ENCODE measurements at regions not wholly inside any gene's neighbourhood (a gene's known extent, or its start where the extent isn't known, plus 50 kb on each side); places are given as distances from the start of the nearest gene placed in this dataset.

DNA sequence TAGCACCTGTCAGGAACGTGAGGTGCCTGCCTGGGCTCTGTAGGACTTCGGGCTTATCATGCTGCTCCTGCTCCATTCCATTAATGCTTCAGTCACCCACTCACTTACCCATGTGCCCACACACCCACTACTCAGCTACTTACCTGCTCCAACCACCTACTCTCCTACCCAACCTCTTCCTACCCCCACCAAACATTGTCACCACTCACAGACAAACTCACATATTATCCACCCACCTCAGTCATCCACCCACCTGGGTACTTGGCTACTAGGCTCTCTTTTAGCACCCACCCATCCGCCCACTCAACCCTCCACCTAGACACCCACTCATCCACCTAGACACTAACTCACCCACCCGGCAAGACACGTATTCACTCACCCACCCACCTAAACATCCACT is 724.7 kb upstream of the RAB6C start:
- no peak for DNase-seq (ENCODE audit: low spot score)

DNA sequence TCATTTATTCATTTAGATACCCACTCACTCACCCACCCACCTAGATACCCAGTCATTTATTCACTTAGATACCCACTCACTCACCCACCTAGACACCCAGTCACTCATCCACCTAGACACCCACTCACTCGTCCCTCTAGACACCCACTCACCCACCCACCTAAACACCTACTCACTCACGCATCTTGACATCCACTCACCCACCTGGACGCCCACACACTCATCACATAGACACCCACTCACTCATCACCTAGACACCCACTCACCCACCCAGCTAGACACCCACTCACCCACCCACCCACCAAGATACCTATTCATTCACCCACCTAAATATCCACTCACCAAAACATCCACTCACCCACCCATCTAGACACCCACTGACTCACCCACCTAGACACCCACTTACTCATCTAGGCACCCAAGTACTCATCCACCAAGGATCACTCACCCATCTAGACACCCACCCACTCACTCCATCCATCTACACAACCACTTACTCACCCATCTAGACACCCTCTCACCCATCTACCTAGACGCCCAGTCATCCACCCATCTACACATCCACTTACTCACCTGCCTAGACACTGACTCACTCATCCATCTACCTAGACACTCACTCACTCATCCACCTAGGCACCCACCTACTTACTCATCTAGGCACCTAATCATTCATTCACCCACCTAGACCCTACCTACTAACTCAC is 723.7 kb upstream of the RAB6C start:
- DNase-seq (ENCODE audit: low spot score), result no peak

DNA sequence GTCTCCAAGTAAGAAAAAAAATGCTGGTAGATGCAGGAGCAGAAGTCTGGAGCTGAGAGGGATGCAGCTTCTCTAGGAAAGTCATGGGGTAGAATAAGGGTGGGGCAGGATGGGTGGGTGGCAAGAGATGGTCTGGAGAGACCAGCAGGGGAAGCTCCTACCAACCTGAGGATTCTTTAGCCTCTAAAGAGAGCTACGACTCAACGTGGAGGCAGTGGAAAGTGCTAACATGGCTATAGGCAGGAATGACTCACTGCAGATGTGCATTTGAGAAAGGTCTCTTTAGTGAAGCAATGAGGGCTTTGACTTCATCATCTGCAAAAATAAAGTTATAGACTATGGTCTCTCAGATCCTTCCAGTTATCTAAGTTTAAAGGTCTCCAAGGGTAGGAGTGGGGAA is 722.8 kb upstream of the RAB6C start:
- DNase-seq (ENCODE audit: low spot score), result no peak

DNA sequence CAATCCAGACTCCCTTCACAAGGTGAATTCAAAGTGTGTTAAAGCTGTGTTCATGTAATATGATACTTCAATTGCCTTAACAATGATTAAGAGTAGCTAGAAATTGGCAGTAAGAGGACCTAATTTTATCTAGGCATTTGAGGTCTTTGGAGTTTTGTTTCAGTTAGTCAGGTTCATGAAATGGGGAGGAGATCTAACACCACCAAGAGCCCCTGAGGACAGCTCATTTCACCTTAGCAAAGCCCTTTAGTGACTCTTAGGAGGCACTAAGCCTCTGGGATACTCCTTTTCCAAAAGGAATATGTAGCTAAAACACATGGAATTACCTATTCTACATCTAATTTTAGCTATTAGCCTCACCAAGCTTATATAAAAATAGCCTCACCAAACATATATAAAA is 716.5 kb upstream of the RAB6C start:
- DNase-seq (ENCODE audit: low spot score), result no peak

DNA sequence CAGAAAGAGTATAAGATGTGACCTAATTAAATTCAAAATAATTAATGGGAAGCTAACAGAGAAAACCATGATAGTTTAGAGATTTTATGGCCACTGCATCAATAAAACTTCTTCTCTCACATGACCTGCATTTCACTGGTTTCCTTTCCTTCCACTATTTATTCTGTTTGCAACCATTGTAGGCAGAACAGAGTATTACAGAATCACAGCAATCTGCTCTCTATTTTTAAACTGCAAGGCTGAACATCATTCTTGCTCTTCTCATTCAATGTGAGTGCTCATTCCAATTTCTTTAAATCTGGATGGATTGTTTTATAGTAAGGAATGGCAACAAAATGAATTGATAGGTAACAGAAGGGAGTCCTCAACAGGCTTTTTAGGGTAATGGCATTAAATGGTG is 715.5 kb upstream of the RAB6C start:
- DNase-seq (ENCODE audit: low spot score), result no peak

DNA sequence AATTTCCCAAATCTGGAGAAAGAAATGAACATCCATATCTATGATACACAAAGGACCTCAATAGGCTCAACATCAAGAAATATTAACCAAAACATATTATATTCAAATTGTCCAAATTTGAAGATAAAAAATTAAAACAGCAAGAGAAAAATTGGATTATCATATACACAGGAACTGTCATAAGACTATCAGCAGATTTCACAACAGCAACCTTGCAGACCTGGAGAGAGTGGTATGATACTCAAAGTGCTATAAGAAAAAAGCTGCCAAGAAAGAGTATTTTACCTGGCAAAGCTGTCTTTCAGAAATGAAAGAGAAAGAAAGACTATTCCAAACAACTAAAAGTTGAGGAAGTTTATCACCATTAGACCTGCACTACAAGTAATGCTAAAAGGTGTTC is 711.9 kb upstream of the RAB6C start:
- no peak for DNase-seq (ENCODE audit: low spot score)

DNA sequence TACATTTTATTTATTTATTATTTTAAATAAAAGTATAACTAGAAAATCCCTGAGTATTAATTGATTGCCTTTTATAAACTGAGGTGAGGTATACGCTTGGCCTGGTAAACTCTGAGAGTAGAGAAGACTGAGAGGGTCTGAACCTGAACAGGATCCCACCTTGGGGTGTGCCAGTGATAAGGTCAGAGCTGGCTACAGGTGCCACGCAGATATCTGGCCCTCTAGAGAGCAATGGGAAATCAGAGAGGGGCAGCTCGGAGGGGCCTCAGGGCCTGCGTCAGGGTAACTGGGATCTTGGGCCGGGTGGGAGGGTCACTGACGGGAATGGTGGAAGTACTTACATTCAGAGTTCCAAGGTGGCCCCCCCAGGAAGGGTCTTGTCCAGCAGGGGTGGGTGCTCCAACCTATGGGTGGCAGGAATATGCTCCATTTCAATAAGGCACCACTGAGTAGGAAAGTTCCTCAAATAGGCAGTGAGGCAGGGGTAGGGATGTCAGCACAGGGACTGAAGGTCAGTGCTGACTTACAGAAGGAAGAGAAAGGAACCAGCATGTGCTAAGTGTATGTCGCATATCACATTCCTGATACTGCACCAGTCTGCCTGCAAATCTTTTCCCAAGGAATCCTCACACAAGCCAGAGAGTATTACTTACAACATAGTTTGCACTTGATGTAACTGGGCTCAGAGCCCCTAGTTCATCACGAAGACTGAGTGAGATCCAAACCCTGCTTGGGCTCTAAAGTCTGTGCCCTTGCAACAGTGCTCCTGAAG is 706.0 kb upstream of the RAB6C start:
- no peak for DNase-seq (ENCODE audit: low spot score)

DNA sequence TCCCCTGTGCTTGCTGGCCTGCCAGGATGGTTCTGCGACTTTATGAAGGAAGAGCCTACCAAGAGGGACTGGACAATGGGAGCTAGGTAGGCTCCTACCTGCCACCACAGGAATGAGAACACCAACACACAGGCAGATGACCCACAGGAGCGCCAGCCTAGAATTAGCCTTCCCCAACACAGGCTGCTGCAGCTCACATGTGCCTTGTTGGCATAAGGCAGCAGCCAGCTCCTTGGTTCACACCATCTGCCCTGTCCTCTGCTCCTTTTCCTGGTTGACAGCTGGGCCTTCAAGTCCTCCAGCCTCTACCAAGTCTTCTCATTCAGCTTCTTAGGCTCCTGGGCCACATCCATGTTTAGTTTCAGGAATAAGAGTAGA is 705.4 kb upstream of the RAB6C start:
- DNase-seq (ENCODE audit: low spot score), result no peak

DNA sequence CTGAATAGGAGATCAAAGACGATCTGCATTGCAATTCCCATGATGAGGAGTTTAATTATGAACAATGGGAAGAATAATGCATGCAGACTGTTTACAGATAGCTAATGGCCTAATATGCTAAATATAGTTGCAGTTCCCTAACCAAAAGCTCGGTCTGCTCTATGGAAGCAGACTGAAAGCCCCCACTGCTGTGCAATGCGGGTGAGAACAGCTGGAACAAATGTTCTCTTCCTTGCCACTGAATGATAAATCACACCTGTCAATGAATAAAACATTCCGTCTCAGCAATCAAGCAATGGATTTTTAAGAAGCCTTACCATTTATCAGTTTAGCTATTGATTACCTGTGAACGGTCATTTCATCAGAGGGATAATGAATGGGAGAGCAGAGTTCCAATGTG is 704.5 kb upstream of the RAB6C start:
- no peak for DNase-seq (ENCODE audit: low spot score)

DNA sequence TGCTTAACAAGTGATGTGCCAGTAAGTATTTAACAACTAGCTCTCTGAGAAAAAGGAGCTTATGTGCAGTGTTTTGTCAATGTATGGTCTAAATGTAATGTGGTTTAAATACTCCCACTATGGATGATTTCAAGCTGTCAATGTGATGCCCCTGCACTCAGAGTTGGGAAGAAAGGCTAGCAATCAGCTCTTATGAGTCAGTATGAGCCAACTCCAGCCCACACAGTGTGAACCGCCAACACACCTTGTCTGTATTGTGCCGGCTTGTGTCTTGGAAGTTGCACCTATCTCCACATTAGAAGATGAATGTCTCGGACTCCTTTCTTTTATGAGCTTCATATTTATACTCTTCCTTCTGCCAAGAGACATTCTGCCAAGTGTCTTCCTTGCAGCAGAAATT is 703.8 kb upstream of the RAB6C start:
- no peak for DNase-seq (ENCODE audit: low spot score)

DNA sequence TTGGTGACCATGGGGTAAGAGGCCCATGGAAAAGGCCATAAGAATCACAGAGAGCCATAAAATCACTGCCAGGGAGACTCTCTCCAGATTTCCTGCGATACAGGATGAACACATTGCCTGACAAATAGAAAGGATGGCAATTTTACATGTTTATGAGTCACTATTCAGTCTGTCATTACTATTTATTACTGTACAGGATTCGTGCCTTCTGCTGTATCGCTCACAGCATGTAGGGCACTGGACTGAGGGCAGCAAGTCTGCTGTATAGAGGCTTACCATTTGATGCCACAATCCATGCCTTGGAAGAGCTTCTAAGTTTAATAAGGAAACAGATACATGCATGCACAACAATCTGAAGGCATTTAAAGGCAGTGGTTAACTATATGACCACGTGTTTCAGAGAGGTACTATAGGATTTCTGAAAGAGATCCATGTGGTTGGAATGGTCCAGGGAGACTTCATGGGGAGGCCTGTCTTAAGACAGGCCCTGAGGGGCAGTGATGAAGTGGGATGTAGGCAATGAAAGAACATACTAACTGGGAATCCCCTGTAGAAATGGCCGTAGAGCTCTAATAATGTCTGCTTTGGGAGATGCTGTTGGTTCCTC is 702.4 kb upstream of the RAB6C start:
- no peak for DNase-seq (ENCODE audit: low spot score)

DNA sequence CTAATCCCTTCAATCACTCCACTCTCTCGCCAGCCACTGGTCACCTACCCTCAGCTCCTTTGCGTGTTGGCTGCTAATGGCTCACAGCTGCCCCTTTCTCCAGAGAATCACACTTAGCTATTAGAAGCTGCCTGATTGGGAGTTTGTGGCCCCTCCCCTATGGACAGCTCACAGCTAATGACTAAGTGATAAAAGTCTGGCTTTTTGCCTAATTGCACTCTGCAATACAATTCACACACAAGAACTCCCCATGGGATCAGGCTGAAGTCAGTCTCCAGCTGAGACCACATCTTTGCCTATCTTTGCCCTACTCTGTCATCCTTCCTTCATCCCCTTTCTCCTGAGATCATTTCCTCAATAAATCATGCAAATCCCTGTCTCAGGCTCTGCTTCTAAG is 701.9 kb upstream of the RAB6C start:
- no peak for DNase-seq (ENCODE audit: low spot score)

DNA sequence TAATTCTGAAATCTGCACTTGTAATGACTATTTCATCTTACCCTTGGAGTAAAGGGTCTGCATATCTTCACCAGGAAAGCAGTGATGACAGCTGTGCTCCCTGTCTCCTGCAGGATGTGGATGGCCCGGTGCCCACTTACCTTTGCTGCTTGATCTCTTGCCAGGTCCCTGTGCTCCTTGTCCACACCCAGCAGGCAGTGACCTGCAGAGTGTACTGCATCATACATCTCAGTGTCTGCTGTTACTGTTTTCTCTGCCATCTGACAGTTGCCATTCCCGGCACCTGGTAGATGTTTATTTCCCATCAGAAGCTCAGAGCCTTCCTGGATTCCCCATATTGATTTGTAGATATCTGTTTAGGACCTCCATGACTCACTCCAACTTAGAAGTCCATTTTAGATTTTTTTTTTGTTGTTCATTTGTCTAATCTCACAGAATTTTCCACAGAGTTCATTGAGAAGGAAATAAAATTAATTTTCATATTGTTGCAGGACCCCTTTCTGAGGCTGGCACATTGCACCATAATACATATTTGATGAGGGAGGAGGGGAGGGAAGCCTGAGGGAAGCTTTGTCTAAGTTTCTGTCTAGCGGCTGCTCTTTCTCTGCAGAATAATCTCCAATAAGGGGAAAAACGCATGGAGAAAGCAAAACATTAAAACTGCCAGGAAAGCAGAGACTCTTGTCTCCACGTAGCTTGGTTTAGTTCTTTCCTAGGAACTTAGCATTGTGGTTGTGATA is 697.5 kb upstream of the RAB6C start:
- DNase-seq (ENCODE audit: low spot score), result no peak

DNA sequence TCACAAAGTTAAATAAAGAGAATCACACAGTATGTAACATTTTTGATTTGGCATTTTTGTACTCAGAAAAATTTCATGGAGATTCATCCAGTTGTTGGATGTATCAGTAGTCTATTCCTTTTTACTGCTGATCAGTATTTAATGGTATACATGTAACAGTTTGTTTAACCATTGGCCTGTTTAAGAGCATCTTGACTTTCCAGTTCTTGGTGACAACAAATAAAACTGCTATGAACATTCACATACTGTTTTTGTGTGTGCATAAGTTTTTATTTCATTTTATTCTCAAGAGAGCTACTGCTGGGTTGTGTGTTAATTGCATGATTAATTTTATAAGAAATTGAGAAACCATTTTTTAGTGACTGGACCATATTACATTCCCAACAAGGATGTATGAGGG is 694.5 kb upstream of the RAB6C start:
- DNase-seq (ENCODE audit: low spot score), result no peak

DNA sequence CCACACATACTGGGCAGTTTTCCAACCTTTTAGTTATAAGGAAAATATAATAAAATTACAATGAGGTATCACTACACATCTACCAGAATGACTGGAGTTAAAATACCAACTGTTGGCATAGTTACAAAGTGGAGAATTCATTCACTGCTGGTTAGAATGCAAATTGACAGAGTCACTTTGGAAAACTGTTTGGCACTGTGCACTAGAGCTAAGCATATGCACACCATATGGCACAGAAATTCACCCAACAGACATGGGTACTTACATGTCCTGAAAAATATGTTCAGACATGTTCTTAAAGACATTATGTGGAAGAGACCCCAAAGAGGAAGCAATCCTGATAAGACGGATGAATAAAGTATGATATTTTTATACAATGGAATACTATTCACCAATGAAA is 686.1 kb upstream of the RAB6C start:
- no peak for DNase-seq (ENCODE audit: low spot score)

DNA sequence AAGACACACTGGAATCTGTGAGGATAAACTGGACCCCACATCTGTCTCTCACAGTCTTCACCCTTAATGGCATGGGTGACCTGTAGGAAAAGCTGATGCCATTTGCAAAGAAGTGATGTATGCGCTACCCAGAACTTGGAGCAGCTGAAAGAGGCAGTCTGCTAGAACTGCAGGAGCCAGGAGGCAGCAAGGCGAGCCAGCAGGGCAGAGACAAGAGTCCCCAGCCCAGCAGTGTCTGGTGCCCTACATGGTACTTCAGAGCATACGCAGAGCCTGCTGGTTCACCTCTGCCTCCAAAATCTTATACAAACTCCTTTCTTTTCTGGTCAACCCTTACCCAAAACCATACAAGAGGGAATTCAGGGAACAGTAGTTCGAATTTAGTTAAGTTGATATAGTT is 683.1 kb upstream of the RAB6C start:
- no peak for DNase-seq (ENCODE audit: low spot score)

DNA sequence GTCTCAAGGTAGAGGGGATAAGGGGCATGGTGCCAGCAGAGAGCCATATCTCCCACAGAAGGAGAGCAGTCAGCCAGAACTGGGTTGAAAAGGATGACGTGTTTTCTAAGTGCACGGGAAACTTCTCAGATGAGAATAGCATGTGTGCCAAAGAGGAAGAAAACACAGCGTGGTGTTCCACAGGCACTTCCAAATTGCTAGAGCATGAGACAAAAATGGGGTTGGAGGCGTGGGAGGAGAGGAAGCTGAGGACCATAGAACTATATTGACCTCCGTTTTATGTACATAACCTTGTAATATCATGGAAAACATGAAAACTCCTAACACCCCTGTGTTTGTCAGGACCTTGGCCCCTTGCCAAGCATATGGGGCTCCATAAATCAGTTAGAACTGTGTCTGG is 682.7 kb upstream of the RAB6C start:
- DNase-seq (ENCODE audit: low spot score), result no peak

DNA sequence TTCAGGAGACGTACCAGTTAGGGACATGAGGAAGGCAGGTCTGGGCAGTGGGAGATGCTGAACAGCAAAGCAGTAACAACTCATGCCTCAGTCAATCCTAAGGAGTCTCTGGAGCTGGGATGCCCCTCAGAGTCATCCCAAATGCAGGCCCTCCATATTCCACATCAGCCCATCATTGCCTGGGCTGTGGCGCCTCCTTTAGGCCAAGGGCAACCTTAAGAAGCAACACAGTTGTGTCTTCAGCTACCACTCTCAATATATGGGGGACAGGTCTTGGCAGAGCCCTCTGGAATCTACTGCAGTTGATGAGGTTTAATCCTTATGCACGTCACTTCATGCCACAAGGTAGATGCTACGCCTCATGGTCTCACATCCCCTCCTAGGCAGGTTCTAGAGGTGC is 682.0 kb upstream of the RAB6C start:
- no peak for DNase-seq (ENCODE audit: low spot score)

DNA sequence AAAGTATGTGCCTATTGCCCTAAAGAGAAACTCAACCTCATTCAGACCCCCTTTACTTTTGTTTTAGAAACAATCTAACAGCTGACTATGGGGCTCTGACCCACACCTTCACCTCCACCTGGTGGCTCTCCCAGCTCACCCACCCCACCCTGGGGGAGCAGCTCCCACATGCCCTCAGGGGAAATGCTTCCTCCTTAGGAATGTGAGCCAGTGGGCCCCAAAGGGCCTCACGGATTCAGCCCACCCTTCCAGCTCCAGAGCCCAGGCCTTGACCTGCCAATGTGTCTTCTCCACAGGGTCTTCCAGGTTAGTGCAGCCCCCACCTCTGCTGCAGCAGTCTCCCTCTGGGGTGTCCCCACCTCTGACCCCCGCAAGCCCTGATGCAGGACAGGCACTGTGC is 680.1 kb upstream of the RAB6C start:
- DNase-seq (ENCODE audit: low spot score), result no peak

DNA sequence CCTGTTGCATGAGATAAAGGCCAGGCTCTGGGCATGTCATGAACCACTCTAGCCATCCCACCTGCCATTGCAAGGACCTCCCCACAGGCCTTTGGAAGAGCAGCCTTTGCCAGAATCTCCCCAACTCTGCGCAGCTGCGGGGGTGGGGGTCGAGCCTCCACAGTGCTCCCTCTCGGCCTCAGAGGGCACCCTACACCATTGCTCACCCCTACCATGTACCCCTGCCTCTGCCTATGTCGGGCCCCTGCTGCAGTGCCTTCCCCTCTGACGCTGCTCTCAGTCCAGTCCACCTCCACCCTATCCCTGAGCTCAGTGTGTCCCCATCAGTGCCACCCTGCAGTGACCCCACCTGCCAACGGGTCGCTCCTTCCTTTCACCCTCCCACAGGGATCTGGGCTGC is 679.7 kb upstream of the RAB6C start:
- no peak for DNase-seq (ENCODE audit: low spot score)

DNA sequence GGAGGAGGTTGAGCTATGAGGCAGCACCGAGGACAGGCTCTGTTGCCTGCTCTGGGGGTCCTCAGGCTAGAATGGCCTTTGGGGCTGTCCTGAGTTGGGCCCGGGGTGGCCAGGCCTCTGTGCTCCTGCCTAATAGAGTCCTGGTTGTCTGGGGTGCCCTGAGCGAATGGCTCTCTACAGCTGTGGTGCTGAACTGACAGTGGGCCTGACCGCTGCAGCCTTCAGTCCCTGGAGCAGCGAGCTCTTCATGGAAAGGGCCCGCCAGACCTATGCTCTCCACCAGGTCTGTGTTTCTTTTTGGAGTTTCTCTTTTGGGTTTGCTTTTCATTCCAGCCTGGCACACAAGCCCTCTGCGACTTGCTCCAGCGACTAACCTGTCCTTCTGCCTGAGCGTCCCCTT is 679.0 kb upstream of the RAB6C start:
- DNase-seq (ENCODE audit: low spot score), result no peak

DNA sequence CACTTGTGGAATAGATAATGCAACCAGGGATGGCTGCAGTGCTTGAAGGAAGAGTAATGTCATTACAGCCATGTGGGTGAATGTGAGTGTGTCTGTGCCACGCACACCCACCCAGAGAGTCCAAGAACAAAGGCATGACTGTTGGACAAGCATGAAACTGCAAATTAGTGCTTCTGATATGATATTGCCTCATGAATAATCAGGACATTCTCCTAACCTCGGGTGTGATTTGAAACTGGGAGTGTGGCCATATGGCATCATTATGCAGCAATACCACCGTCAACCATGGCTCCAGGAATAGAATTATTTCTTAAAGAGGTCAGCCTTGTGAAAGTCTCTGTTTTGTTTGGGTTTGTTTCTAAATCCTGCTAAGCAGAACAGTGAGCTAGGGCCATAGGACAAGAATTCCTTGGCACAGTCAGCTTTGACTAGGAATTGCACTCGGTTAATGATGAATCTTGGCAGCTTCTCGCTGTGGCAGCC is 678.0 kb upstream of the RAB6C start:
- DNase-seq (ENCODE audit: low spot score), result no peak

DNA sequence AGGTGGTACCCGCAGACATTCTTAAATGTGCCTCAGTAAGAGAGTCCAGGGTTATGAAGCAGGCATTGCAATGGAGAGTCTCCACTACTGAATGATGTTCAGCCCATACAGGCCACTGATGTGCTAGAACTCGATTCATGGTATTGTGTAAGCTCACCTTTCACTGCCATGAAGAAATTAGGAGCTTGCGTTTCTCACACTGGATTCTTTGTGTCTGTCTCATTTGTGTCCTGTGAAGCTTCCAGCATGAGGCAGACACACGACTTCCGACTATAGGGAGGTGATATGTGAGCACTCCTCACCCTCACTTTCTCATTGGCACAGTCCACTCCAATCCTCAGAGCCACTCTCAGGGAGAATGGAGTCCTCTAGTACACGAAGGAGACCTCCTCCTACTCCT is 677.4 kb upstream of the RAB6C start:
- no peak for DNase-seq (ENCODE audit: low spot score)

Measured in activated CD4-positive, alpha-beta T cell treated with anti-CD3 and anti-CD28 coated beads, Interleukin-2, Interleukin-4, amounts not matched to agents 100 ng/mL and 50 ng/mL, durations not matched to agents 16 hours and 8 hours (primary cell).